ENCODE measurements at regions not wholly inside any gene's neighbourhood (a gene's known extent, or its start where the extent isn't known, plus 50 kb on each side); places are given as distances from the start of the nearest gene placed in this dataset.

- no peak for TF ChIP-seq CTCF (IDR thresholded peaks at IDR 0.05; ENCODE audit: extremely low read depth, insufficient read depth, missing control alignments)
- in situ Hi-C loops (cut with MboI; ENCODE audit: low pct_unique_long_range_greater_than_20kb, low sequenced_read_pairs, unreplicated experiment): no loop called here
Measured at GRCh38 chr13:81591528-81592220, 1250.7 kb upstream of the SPRY2 start.

GRCh38 chr13:81582381-81582780, 1241.5 kb upstream of the SPRY2 start:
- in situ Hi-C loops (cut with MboI; ENCODE audit: low pct_unique_long_range_greater_than_20kb, low sequenced_read_pairs, unreplicated experiment): no loop called here
- no peak for TF ChIP-seq CTCF (IDR thresholded peaks at IDR 0.05; ENCODE audit: extremely low read depth, insufficient read depth, missing control alignments)
- no peak for DNase-seq (ENCODE audit: low spot score)

More at GRCh38 chr13:81591528-81592220, 1250.7 kb upstream of the SPRY2 start:
- DNase-seq (ENCODE audit: low spot score): no peak

GRCh38 chr13:81577601-81578195, 1236.8 kb upstream of the SPRY2 start:
- in situ Hi-C loops (cut with MboI; ENCODE audit: low pct_unique_long_range_greater_than_20kb, low sequenced_read_pairs, unreplicated experiment): no loop called here
- no peak for DNase-seq (ENCODE audit: low spot score)
- no peak for TF ChIP-seq CTCF (IDR thresholded peaks at IDR 0.05; ENCODE audit: extremely low read depth, insufficient read depth, missing control alignments)

GRCh38 chr13:81568824-81569223, 1227.9 kb upstream of the SPRY2 start:
- DNase-seq (ENCODE audit: low spot score): no peak
- TF ChIP-seq CTCF (IDR thresholded peaks at IDR 0.05; ENCODE audit: extremely low read depth, insufficient read depth, missing control alignments): no peak
- in situ Hi-C loops (cut with MboI; ENCODE audit: low pct_unique_long_range_greater_than_20kb, low sequenced_read_pairs, unreplicated experiment): no loop called here

- in situ Hi-C loops (cut with MboI; ENCODE audit: low pct_unique_long_range_greater_than_20kb, low sequenced_read_pairs, unreplicated experiment): no loop called here
- DNase-seq (ENCODE audit: low spot score): no peak
- TF ChIP-seq CTCF (IDR thresholded peaks at IDR 0.05; ENCODE audit: extremely low read depth, insufficient read depth, missing control alignments): no peak
Measured at GRCh38 chr13:81565849-81566248, 1224.9 kb upstream of the SPRY2 start.

- in situ Hi-C loops (cut with MboI; ENCODE audit: low pct_unique_long_range_greater_than_20kb, low sequenced_read_pairs, unreplicated experiment): no loop called here
- TF ChIP-seq CTCF (IDR thresholded peaks at IDR 0.05; ENCODE audit: extremely low read depth, insufficient read depth, missing control alignments): no peak
Measured at GRCh38 chr13:81563091-81563490, 1222.2 kb upstream of the SPRY2 start.

More at GRCh38 chr13:81563091-81563490, 1222.2 kb upstream of the SPRY2 start:
- DNase-seq (ENCODE audit: low spot score): no peak
